Astrocyte (in vitro differentiated cells and primary cell): ENCODE measurements at regions not wholly inside any gene's neighbourhood (a gene's known extent, or its start where the extent isn't known, plus 50 kb on each side); places are given as distances from the start of the nearest gene placed in this dataset.
"Not testable (repeated sequence)": the region's sequence is repeated elsewhere in the genome, so short reads cannot be mapped to it uniquely, and the experiment has no call there.

Source experiments
- CTCF ChIP-seq: IDR thresholded peaks from 2 replicates; pipeline ENCODE4 v1.5.1; 2011; ENCODE audit warnings: low read depth, mild to moderate bottlenecking, inconsistent platforms, low read length, moderate library complexity; ENCODE audit not compliant: insufficient read depth
- EZH2 ChIP-seq: IDR thresholded peaks from 2 replicates; pipeline ENCODE4 v1.6.1; 2012; ENCODE audit warnings: mild to moderate bottlenecking, low read length, inconsistent platforms; ENCODE audit not compliant: insufficient read depth

- TF ChIP-seq CTCF, EZH2: not testable (repeated sequence)
Observed at GRCh38 chr22:11285116-11285838, 4242.7 kb upstream of the OR11H1 start.
